Lower leg skin (tissue), 3 donors: ENCODE measurements at regions not wholly inside any gene's neighbourhood (a gene's known extent, or its start where the extent isn't known, plus 50 kb on each side); places are given as distances from the start of the nearest gene placed in this dataset.

Experiments
- CTCF ChIP-seq, 3 donors: fragments of 450-650 bp; IDR thresholded peaks; one replicate each; pipeline ENCODE4 v1.5.1; 2016; ENCODE audit warnings: antibody characterized with exemption in 3 of 3, mild to moderate bottlenecking in 3 of 3, moderate library complexity in 2 of 3
- POLR2A ChIP-seq, 2 donors: fragments of 450-650 bp; IDR thresholded peaks; one replicate each; pipeline ENCODE4 v1.6.1; 2016 to 2017; ENCODE audit warnings: antibody characterized with exemption in 2 of 2, mild to moderate bottlenecking in 1 of 2, moderate library complexity in 1 of 2

GRCh38 chr2:145874466-145874865, 1354.5 kb upstream of the ZEB2 start:
- TF ChIP-seq CTCF (IDR thresholded peaks at IDR 0.05) (no peak), POLR2A (IDR thresholded peaks at IDR 0.05) (no peak)
